Right atrium auricular region (tissue), 2 donors: ENCODE measurements at regions not wholly inside any gene's neighbourhood (a gene's known extent, or its start where the extent isn't known, plus 50 kb on each side); places are given as distances from the start of the nearest gene placed in this dataset.
"Not testable (repeated sequence)": the region's sequence is repeated elsewhere in the genome, so short reads cannot be mapped to it uniquely, and the experiment has no call there.

Experiments
- DNase-seq: peaks from one replicate; pipeline ENCODE4 v3.0.0-alpha.2; 2019; ENCODE audit warnings: low spot score
- H3K27ac ChIP-seq, 2 donors: fragments of 200-600 bp; sonication (generic); 1 replicate in 1 of 2; 2 replicates in 1 of 2; pipeline ENCODE4 v1.5.1; 2016 to 2019
- H3K27me3 ChIP-seq, 2 donors: fragments of 200-600 bp; sonication (generic); one replicate each; pipeline versions ENCODE4 v1.5.1 to v1.6.0; 2017 to 2019
- H3K36me3 ChIP-seq: fragments of 200-600 bp; sonication (generic); one replicate; pipeline ENCODE4 v1.5.1; 2016
- H3K4me1 ChIP-seq, 2 donors: fragments of 200-600 bp; sonication (generic); one replicate each; pipeline versions ENCODE4 v1.5.1 to v1.6.0; 2017 to 2019
- H3K4me3 ChIP-seq, 2 donors: fragments of 200-600 bp; sonication (generic); 1 replicate in 1 of 2; 2 replicates in 1 of 2; pipeline ENCODE4 v1.5.1; 2017 to 2019; ENCODE audit warnings: mild to moderate bottlenecking in 1 of 2, moderate library complexity in 1 of 2
- H3K9me3 ChIP-seq, 2 donors: fragments of 200-600 bp; sonication (generic); one replicate each; pipeline ENCODE4 v1.5.1; 2019
- CTCF ChIP-seq, 2 donors: fragments of 200-600 bp; sonication (generic); IDR thresholded peaks; one replicate each; pipeline ENCODE4 v1.5.1; 2019; ENCODE audit warnings: antibody characterized with exemption in 2 of 2

- no peak overlapping the region for H3K4me3 ChIP-seq
- no peaks in the 10 kb centered on the region for H3K27me3 ChIP-seq
- no peaks in the 10 kb centered on the region for H3K9me3 ChIP-seq
- H3K27ac ChIP-seq = no peak overlapping the region
- no peaks in the 10 kb centered on the region for H3K36me3 ChIP-seq
- H3K4me1 ChIP-seq = no peaks in the 10 kb centered on the region
- no peak for DNase-seq
- no peak for TF ChIP-seq CTCF (IDR thresholded peaks at IDR 0.05)
These were observed 218.2 kb downstream of the SLCO4C1 start for GRCh38 chr5:102077920-102078319.

GRCh38 chr5:102069974-102070373 lies 226.1 kb downstream of the SLCO4C1 start:
- H3K27me3 ChIP-seq = no peaks in the 10 kb centered on the region
- TF ChIP-seq CTCF (IDR thresholded peaks at IDR 0.05) = no peak

GRCh38 chr5:102068870-102069269 lies 227.2 kb downstream of the SLCO4C1 start:
- Histone ChIP-seq H3K4me3 (no peak overlapping the region), H3K4me1 (no peaks in the 10 kb centered on the region), H3K27me3 (no peaks in the 10 kb centered on the region), H3K27ac (no peak overlapping the region), H3K36me3 (no peaks in the 10 kb centered on the region), H3K9me3 (no peaks in the 10 kb centered on the region)
- no peak for TF ChIP-seq CTCF (IDR thresholded peaks at IDR 0.05)
- no peak for DNase-seq

More at GRCh38 chr5:102069974-102070373, 226.1 kb downstream of the SLCO4C1 start:
- DNase-seq = no peak
- H3K4me1 ChIP-seq = no peaks in the 10 kb centered on the region
- H3K4me3 ChIP-seq = no peak overlapping the region
- no peaks in the 10 kb centered on the region for H3K36me3 ChIP-seq
- no peak overlapping the region for H3K27ac ChIP-seq
- no peaks in the 10 kb centered on the region for H3K9me3 ChIP-seq

- TF ChIP-seq CTCF (IDR thresholded peaks at IDR 0.05) = no peak
- H3K36me3 ChIP-seq = no peaks in the 10 kb centered on the region
These were observed 246.6 kb downstream of the SLCO4C1 start for GRCh38 chr5:102049517-102049916.

GRCh38 chr5:102048940-102049339 lies 247.1 kb downstream of the SLCO4C1 start:
- no peak for DNase-seq
- Histone ChIP-seq H3K27ac (no peak overlapping the region), H3K4me1 (no peaks in the 10 kb centered on the region), H3K4me3 (no peak overlapping the region), H3K36me3 (no peaks in the 10 kb centered on the region), H3K9me3 (no peaks in the 10 kb centered on the region), H3K27me3 (no peaks in the 10 kb centered on the region)
- no peak for TF ChIP-seq CTCF (IDR thresholded peaks at IDR 0.05)

More at GRCh38 chr5:102049517-102049916, 246.6 kb downstream of the SLCO4C1 start:
- Histone ChIP-seq H3K27ac (no peak overlapping the region), H3K9me3 (no peaks in the 10 kb centered on the region), H3K4me1 (no peaks in the 10 kb centered on the region), H3K4me3 (no peak overlapping the region), H3K27me3 (no peaks in the 10 kb centered on the region)
- DNase-seq = no peak

GRCh38 chr5:102047073-102047472 lies 249.0 kb downstream of the SLCO4C1 start:
- not testable (repeated sequence) for H3K4me1 ChIP-seq, H3K36me3 ChIP-seq, DNase-seq, H3K9me3 ChIP-seq, H3K27ac ChIP-seq, H3K27me3 ChIP-seq, H3K4me3 ChIP-seq
